ENCODE measurements at regions not wholly inside any gene's neighbourhood (a gene's known extent, or its start where the extent isn't known, plus 50 kb on each side); places are given as distances from the start of the nearest gene placed in this dataset.

- no peak overlapping the region for H3K56ac ChIP-seq (ENCODE audit: extremely low read depth, insufficient read depth, low read length)
- H3K18ac ChIP-seq (ENCODE audit: low read depth, low read length): no peak overlapping the region
- intact Hi-C loops (cut with micrococcal nuclease) (no loop called here), dilution Hi-C loops (cut with HindIII; ENCODE audit: low sequenced_read_pairs, unreplicated experiment) (no loop called here), in situ Hi-C loops (cut with MboI; ENCODE audit: low sequenced_read_pairs) (no loop called here)
- no peak overlapping the region for H3K9ac ChIP-seq (ENCODE audit: low read depth, low read length)
- H4K5ac ChIP-seq (ENCODE audit: low read depth, low read length): no peak overlapping the region
- H4K8ac ChIP-seq (ENCODE audit: low read depth in 2 of 2, low read length in 2 of 2): no peak overlapping the region
- ChIA-PET POLR2A (ENCODE audit: unreplicated experiment) (no interaction called here), CTCF (no interaction called here)
- no peak overlapping the region for H2AK5ac ChIP-seq (ENCODE audit: low read depth, low read length)
- no peak overlapping the region for H2BK15ac ChIP-seq (ENCODE audit: low read depth, low read length)
- no peak overlapping the region for H3K14ac ChIP-seq (replicated peaks; ENCODE audit: low read depth, low read length)
- DNase-seq: no peak
- H3K79me1 ChIP-seq (ENCODE audit: low read depth in 1 of 2, low read length in 2 of 2): no peaks in the 10 kb centered on the region
- no peak overlapping the region for H3K23ac ChIP-seq (ENCODE audit: low read depth, low read length)
- no peaks in the 10 kb centered on the region for H4K20me1 ChIP-seq (ENCODE audit: insufficient read depth, low read length)
- H4K91ac ChIP-seq (ENCODE audit: insufficient read depth, low read depth, low read length): no peak overlapping the region
- H3K36me3 ChIP-seq (ENCODE audit: control insufficient read depth, insufficient read depth, low read length): no peaks in the 10 kb centered on the region
- no peaks in the 10 kb centered on the region for H3K4me1 ChIP-seq (ENCODE audit: control insufficient read depth, insufficient read depth, low read length)
- peaks cover 15% of the 10 kb centered on the region for H3K27me3 ChIP-seq (ENCODE audit: control insufficient read depth, insufficient read depth, low read length)
- no peak overlapping the region for H3K4me3 ChIP-seq (ENCODE audit: insufficient read depth, low read depth, low read length)
- no peak overlapping the region for H3K4me2 ChIP-seq (ENCODE audit: low read depth, low read length)
- no peak for ATAC-seq (ENCODE audit: low read depth)
- no TSS peak for BruUV-seq (replicated peaks)
- no peak for TF ChIP-seq SMC3 (IDR thresholded peaks at IDR 0.05; ENCODE audit: low read depth, low read length)
- TF ChIP-seq ELK1 (IDR thresholded peaks at IDR 0.05; ENCODE audit: borderline replicate concordance, low read depth, low read length): no peak
- no peak for TF ChIP-seq CTCF (conservative IDR thresholded peaks at IDR 0.05; ENCODE audit: low read depth, low read length)
- TF ChIP-seq NFE2L2 (IDR thresholded peaks at IDR 0.05; ENCODE audit: low read depth, low read length): no peak
- TF ChIP-seq CEBPB (IDR thresholded peaks at IDR 0.05; ENCODE audit: low read depth, low read length): no peak
- H2BK5ac ChIP-seq (ENCODE audit: low read depth, low read length, poor library complexity, severe bottlenecking): no peak overlapping the region
- H3K9me3 ChIP-seq (ENCODE audit: control insufficient read depth, insufficient read depth, low read length): no peaks in the 10 kb centered on the region
- no peak overlapping the region for H2BK20ac ChIP-seq (ENCODE audit: low read depth, low read length)
- no peak overlapping the region for H3K27ac ChIP-seq (ENCODE audit: insufficient read depth, low read length)
- no peak overlapping the region for H2AFZ ChIP-seq (replicated peaks; ENCODE audit: low read length, poor library complexity)
- no peak overlapping the region for H3K4ac ChIP-seq (ENCODE audit: low read depth, low read length)
- WGBS, 2 experiments (ENCODE audit: extremely low coverage in 2 of 2, insufficient read length in 1 of 2): no CpG with 5 or more reads among the region's 1 CpG
- H2BK120ac ChIP-seq (ENCODE audit: low read depth, low read length): no peak overlapping the region
- no peak overlapping the region for H2AK9ac ChIP-seq (replicated peaks; ENCODE audit: low read depth, low read length, poor library complexity)
- H3K9me1 ChIP-seq (ENCODE audit: insufficient read depth, low read length): no peaks in the 10 kb centered on the region
Measured at GRCh38 chr3:72141264-72141663, 356.3 kb upstream of the PROK2 start.

Measured in IMR-90 (cell line).